K562 (cell line): ENCODE measurements at regions not wholly inside any gene's neighbourhood (a gene's known extent, or its start where the extent isn't known, plus 50 kb on each side); places are given as distances from the start of the nearest gene placed in this dataset.
"Not testable (repeated sequence)": the region's sequence is repeated elsewhere in the genome, so short reads cannot be mapped to it uniquely, and the experiment has no call there.

Experiments used
- CTCF ChIP-seq, 3 experiments: IDR thresholded peaks in 2 of 3; conservative IDR thresholded peaks in 1 of 3; 2 replicates each; pipeline ENCODE4 v1.5.1; 2011 to 2012; ENCODE audit warnings: low read length in 3 of 3, mild to moderate bottlenecking in 3 of 3, control low read depth in 2 of 3, improper control_type of control experiment in 1 of 3, inconsistent platforms in 1 of 3, low read depth in 1 of 3, mixed read lengths in 1 of 3, moderate library complexity in 1 of 3; ENCODE audit not compliant: insufficient read depth in 2 of 3
- ZNF785 ChIP-seq: fragments of 250-450 bp; sonication (Bioruptor Pico); IDR thresholded peaks from 2 replicates; pipeline ENCODE4 v1.4.0; 2020; ENCODE audit warnings: mild to moderate bottlenecking

- not testable (repeated sequence) for TF ChIP-seq ZNF785 (CRISPR knock-in tag); CTCF (IDR thresholded peaks at IDR 0.05 in 2 of 3, conservative IDR thresholded peaks at IDR 0.05 in 1 of 3; ENCODE audit: insufficient read depth in 2 of 3, low read depth in 1 of 3, low read length in 3 of 3)
These were observed 118.7 kb upstream of the PZP start for GRCh38 chr12:9326849-9327248.
